ENCODE measurements at regions not wholly inside any gene's neighbourhood (a gene's known extent, or its start where the extent isn't known, plus 50 kb on each side); places are given as distances from the start of the nearest gene placed in this dataset.

DNA sequence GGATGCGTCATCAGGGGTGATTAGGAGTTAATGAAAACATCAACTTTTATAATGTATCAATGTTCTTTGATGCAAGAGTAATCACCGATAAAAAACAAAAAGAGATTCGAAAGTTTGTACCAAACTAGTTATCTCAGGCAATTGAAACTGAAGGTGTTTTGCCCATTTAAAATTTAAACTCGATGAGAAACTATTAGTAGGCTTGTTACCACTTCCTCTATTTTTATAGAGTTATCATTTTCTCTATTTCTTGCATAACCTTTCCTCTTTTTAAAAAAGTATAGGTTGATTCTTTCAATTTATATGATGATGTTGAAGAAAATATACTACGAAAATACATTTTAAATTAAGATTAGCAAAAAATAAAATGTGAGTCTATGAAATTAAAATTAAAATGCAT is 597.3 kb upstream of the POT1 start:
- TF ChIP-seq POLR2AphosphoS5 (IDR thresholded peaks at IDR 0.05) (no peak), POLR2A (IDR thresholded peaks at IDR 0.05) (no peak), EP300 (IDR thresholded peaks at IDR 0.05) (no peak)
- TF ChIP-seq, protein P1, sequence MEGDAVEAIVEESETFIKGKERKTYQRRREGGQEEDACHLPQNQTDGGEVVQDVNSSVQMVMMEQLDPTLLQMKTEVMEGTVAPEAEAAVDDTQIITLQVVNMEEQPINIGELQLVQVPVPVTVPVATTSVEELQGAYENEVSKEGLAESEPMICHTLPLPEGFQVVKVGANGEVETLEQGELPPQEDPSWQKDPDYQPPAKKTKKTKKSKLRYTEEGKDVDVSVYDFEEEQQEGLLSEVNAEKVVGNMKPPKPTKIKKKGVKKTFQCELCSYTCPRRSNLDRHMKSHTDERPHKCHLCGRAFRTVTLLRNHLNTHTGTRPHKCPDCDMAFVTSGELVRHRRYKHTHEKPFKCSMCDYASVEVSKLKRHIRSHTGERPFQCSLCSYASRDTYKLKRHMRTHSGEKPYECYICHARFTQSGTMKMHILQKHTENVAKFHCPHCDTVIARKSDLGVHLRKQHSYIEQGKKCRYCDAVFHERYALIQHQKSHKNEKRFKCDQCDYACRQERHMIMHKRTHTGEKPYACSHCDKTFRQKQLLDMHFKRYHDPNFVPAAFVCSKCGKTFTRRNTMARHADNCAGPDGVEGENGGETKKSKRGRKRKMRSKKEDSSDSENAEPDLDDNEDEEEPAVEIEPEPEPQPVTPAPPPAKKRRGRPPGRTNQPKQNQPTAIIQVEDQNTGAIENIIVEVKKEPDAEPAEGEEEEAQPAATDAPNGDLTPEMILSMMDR (IDR thresholded peaks at IDR 0.05), result no peak
- no peak for ATAC-seq (ENCODE audit: low FRiP score in 2 of 2)
- no peaks in the 10 kb centered on the region for H3K9me3 ChIP-seq
- no peak overlapping the region for H3K4me3 ChIP-seq
- DNase-seq, result no peak
- no peaks in the 10 kb centered on the region for H3K36me3 ChIP-seq
- H3K27me3 ChIP-seq, result no peaks in the 10 kb centered on the region
- H3K27ac ChIP-seq, result no peak overlapping the region
- no peaks in the 10 kb centered on the region for H3K4me1 ChIP-seq
- 83 to 89% methylated on average over 5 of the region's 5 CpGs for WGBS, 2 donors

DNA sequence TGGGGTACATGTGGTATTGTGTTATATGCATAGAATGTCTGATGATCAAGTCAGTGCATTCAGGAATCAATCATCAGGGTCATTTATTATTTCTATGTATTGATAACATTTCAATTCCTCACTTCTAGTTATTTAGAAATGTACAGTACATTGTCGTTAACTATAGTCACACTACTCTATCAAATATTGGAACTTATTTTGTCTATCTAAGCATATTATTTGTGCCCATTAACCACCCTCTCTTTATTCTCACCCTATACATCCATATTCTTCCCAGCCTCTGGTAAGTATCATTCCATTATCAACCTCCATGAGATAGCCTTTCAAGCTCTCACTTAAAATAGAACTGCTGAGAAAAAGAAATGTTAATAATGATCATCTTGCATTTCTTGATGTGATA is 596.5 kb upstream of the POT1 start:
- H3K36me3 ChIP-seq, result no peaks in the 10 kb centered on the region
- WGBS, 2 donors, result 87 to 100% methylated on average over 1 of the region's 1 CpG
- H3K27ac ChIP-seq, result no peak overlapping the region
- H3K27me3 ChIP-seq, result no peaks in the 10 kb centered on the region
- no peaks in the 10 kb centered on the region for H3K9me3 ChIP-seq
- DNase-seq (no peak), ATAC-seq (ENCODE audit: low FRiP score in 2 of 2) (no peak)
- no peak overlapping the region for H3K4me3 ChIP-seq
- no peaks in the 10 kb centered on the region for H3K4me1 ChIP-seq
- TF ChIP-seq POLR2A (IDR thresholded peaks at IDR 0.05) (no peak), POLR2AphosphoS5 (IDR thresholded peaks at IDR 0.05) (no peak)
- TF ChIP-seq, protein P1 (IDR thresholded peaks at IDR 0.05), result no peak

DNA sequence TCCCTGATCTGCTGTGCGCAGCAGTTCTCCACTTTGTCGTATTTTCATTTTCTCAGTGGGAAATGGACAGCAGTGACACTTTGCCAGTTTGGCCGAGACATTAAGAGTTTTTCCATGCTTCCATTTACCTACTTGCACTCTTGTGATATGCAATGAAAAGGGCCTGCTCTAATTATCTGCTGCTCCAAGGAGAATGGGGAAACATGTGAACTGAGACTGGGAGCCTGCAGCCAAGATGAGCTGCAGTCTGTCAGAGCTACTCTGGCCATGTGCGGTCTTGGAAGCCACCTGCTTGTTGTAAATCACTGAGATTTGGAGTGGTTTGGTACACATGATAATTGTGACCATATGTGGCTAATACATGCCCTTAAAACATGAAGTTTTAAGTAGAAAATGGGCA is 586.6 kb upstream of the POT1 start:
- no peaks in the 10 kb centered on the region for H3K4me1 ChIP-seq
- DNase-seq (no peak), ATAC-seq (ENCODE audit: low FRiP score in 2 of 2) (no peak)
- no peak overlapping the region for H3K27ac ChIP-seq
- no peaks in the 10 kb centered on the region for H3K27me3 ChIP-seq
- H3K36me3 ChIP-seq, result no peaks in the 10 kb centered on the region
- TF ChIP-seq EP300 (IDR thresholded peaks at IDR 0.05) (no peak), POLR2AphosphoS5 (IDR thresholded peaks at IDR 0.05) (no peak), POLR2A (IDR thresholded peaks at IDR 0.05) (no peak)
- TF ChIP-seq, protein P1 (IDR thresholded peaks at IDR 0.05), result no peak
- 87 to 90% methylated on average over 4 of the region's 4 CpGs for WGBS, 2 donors
- no peaks in the 10 kb centered on the region for H3K9me3 ChIP-seq
- H3K4me3 ChIP-seq, result no peak overlapping the region

DNA sequence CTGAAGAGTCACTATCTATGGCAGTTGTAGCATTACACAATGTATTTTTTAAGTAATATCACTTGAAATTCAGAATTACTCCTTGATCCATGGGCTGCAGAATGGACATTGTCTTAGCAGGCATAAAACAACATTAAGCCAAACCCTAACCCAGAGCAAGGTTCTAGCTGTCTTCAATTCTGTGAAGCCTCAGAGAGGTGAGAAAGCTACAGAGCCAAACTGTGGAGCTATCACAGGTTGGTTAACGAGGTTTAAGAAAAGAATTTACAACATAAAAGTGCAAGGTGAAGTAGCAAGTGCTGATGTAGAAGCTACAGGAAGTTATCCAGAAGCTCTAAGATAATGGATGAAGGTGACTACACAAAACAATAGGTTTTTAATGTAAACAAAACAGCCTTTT is 582.7 kb upstream of the POT1 start:
- TF ChIP-seq POLR2AphosphoS5 (IDR thresholded peaks at IDR 0.05), result no peak
- no peak for TF ChIP-seq POLR2A (IDR thresholded peaks at IDR 0.05)
- TF ChIP-seq EP300 (IDR thresholded peaks at IDR 0.05), result no peak
- TF ChIP-seq, protein P1 (IDR thresholded peaks at IDR 0.05), result no peak
- ATAC-seq (ENCODE audit: low FRiP score in 2 of 2) (no peak), DNase-seq (no peak)
- no peak overlapping the region for H3K4me3 ChIP-seq
- H3K36me3 ChIP-seq, result no peaks in the 10 kb centered on the region
- no peaks in the 10 kb centered on the region for H3K27me3 ChIP-seq
- H3K4me1 ChIP-seq, result no peaks in the 10 kb centered on the region
- no peak overlapping the region for H3K27ac ChIP-seq
- WGBS, 2 donors, result 86 to 89% methylated on average over 1 of the region's 1 CpG
- H3K9me3 ChIP-seq, result no peaks in the 10 kb centered on the region

DNA sequence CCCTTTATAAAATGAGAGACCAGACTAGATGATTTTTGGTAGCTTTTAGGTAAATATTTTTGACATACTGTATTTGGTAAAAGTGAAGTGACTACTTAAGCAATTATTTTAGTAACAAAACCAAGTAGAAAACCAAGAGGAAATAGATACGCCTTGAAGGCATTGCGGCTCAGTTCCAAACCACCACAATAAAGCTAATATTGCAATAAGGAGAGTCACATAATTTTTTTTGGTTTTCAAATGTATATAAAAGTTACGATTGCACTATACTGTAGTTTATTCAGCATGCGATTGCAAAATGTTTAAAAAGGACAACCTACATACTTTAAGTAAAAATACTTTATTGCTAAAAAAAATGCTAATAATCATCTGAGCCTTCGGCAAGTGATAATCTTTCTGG is 581.7 kb upstream of the POT1 start:
- ATAC-seq (ENCODE audit: low FRiP score in 2 of 2) (no peak), DNase-seq (no peak)
- TF ChIP-seq POLR2AphosphoS5 (IDR thresholded peaks at IDR 0.05) (no peak), POLR2A (IDR thresholded peaks at IDR 0.05) (no peak), EP300 (IDR thresholded peaks at IDR 0.05) (no peak)
- TF ChIP-seq, protein P1 (IDR thresholded peaks at IDR 0.05), result no peak
- WGBS, 2 donors, result 88 to 89% methylated on average over 5 of the region's 5 CpGs
- Histone ChIP-seq H3K4me3 (no peak overlapping the region), H3K9me3 (no peaks in the 10 kb centered on the region), H3K36me3 (no peaks in the 10 kb centered on the region), H3K27me3 (no peaks in the 10 kb centered on the region), H3K27ac (no peak overlapping the region), H3K4me1 (no peaks in the 10 kb centered on the region)
